ENCODE measurements at regions not wholly inside any gene's neighbourhood (a gene's known extent, or its start where the extent isn't known, plus 50 kb on each side); places are given as distances from the start of the nearest gene placed in this dataset.

DNA sequence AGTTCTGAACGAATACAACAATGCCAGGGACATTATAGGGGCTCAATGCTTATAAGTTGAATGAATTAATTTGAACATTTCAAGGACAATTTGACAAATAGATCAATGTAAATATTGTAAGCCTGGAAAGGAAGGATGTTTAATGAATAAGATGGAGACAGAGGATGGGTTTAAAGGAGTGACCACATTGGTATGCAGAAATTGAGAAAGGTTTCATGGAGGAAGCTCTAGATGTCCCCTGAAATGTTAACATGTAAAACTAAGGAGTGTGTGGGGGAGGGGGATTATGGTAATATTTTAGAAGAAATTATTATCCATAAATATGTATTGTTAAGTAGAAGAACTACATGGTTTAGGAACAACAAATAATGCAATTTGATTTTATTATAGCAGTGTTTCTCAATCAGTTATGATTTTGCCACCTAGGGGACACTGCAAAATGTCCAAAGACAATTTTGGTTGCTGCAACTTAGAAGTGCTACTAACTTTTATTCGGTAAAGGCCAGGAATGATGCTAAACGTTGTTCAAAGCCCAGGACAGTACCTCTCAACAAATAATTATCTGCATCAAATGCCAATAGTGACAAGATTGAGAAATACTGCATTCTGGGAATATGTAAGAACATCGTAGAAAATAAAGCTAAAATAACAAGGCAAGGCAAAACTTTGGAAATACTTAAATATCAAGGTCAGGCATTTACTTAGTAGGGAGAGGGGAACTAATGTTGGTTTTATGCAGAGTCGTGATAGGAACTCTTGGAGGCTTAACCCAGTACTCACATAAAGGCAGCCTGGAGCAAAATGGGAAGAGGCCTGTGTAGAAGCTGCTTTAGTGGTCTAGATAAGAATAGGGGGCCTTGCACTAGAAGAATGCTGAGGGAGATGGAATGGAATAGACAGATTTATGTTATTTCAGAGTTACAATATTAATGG, 686.9 kb upstream of the CITED2 start:
- TF ChIP-seq, protein P1, sequence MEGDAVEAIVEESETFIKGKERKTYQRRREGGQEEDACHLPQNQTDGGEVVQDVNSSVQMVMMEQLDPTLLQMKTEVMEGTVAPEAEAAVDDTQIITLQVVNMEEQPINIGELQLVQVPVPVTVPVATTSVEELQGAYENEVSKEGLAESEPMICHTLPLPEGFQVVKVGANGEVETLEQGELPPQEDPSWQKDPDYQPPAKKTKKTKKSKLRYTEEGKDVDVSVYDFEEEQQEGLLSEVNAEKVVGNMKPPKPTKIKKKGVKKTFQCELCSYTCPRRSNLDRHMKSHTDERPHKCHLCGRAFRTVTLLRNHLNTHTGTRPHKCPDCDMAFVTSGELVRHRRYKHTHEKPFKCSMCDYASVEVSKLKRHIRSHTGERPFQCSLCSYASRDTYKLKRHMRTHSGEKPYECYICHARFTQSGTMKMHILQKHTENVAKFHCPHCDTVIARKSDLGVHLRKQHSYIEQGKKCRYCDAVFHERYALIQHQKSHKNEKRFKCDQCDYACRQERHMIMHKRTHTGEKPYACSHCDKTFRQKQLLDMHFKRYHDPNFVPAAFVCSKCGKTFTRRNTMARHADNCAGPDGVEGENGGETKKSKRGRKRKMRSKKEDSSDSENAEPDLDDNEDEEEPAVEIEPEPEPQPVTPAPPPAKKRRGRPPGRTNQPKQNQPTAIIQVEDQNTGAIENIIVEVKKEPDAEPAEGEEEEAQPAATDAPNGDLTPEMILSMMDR (IDR thresholded peaks at IDR 0.05; ENCODE audit: poor library complexity) = no peak
- TF ChIP-seq EZH2 (IDR thresholded peaks at IDR 0.05; ENCODE audit: borderline replicate concordance) = no peak

Measured in hepatocyte (in vitro differentiated cells).